ENCODE measurements at regions not wholly inside any gene's neighbourhood (a gene's known extent, or its start where the extent isn't known, plus 50 kb on each side); places are given as distances from the start of the nearest gene placed in this dataset.

DNA sequence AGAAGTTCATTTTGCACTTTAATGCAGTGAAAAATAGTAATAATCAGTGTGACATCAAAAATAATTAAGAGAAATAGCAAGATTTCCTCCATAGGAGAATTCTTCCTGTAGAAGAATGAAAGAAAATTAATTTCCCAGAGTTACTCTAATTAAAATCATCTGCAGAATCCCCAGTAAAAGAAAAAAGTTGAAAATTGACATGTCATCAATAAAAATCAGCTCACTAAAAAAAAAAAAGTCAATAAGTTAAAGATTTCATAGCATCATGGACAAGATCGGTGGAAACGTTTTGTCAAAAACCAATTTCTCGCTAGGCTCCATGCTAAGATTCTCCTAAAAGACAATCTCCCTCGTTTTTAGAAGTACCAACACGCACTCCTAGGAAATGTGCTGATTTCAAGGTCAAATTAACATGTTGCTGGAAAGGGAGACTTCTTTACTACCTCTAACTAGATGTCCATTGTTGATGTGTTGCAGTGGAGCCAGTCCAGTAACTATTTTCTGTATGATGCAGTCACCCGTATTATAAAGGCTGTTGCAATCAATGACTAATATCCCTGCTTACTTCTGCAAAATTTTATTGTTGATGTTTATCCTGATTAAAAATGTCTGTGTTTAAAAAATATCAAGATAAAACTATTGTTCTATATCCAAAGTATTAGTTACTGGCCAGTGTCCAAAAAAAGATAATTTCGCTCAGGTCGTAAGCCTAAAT, 591.9 kb upstream of the MGMT start:
- DNase-seq (ENCODE audit: low read depth in 4 of 4, low spot score in 2 of 4) = no peak

DNA sequence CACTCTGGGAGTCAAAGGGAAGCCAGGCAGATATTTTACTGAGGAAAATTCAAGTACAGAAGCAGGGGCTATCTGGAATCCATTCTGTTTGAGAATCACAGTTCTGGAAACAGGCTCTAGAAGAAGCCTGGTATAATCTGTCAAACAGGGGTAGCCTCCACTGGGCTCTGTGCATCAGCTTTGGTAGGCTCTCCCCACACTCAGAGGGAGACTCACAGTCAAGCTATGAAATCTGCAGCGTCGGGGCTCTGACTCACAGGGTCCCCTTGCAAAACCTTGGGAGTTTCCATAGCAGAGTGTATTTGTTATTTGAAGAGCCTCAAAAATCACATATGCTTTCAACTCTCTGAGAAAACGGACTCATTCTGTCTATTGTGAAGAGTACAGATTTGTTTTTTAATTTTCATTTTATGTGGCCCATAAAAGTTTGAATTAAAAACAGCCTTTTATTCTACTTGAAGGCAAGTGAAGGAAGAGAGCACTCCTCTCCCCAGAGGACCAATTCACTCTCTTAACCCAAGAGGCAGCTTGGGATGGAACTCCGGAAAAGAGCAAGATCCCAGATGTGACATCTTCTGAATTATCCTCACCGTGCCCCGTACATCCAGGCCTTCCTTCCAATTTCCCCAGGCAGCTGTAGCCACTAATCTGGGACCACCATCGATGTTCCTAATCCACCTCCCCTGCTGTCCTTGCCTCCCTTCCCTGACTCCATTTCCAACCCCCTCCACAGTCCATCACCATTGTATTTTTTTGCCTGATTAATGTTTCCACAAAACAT, 590.9 kb upstream of the MGMT start:
- DNase-seq (ENCODE audit: low read depth in 4 of 4, low spot score in 2 of 4) = no peak

DNA sequence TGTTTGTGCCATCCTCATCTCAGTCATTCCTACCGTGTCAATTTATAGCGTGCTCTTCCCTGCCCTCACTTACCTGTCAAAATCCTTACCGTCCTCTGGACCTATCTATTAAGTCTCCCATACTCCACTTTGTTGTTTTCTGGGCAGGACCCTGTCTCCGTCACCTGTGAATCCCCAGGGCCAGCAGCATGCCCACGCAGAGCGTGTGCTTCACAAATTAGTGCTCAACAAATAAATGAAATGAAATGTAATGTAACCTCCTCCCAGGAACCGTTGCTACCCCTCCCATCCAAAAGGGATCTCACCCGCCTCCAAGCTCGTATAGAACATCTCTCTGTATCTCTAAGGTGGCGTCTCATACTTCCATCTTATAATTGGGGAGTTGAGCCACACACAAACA, 589.9 kb upstream of the MGMT start:
- no peak for DNase-seq (ENCODE audit: low read depth in 4 of 4, low spot score in 2 of 4)

DNA sequence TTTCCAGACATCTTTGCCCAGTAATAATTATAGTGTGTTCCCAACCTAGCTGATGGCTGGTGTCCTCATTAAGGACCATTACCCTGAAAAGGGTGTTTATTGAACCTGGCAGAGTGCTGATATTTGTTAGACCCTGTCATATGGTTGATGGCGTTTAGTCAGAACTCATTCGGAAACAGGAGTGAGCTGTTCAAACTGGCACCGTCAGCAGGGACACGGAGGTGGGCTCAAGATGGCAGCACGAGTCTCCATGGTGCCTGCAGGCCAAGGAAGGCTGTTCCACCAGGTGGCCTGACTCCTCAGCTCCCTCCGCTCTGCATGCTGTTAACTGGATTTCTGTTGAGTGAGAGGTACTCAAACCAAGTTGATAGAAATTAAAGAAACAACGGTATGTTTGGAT, 589.1 kb upstream of the MGMT start:
- DNase-seq (ENCODE audit: low read depth in 4 of 4, low spot score in 2 of 4) = no peak

DNA sequence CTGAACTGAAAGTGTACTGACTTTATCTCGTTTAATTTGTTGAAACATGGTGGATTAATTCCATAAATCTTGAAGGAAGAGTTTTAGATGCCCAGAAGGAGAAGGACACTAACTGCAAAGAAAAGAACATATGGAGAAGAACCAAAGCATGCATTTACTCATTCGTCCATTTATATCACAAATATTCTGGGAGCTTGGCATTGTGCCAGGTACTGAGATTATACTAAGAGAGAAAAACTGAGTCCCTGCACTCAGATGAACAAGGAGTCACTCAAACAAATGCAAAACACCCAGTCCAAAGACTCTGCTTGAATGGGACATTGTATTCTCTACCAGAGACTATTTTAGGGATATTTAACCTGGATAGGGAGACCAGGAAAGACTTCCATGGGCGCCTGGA, 588.0 kb upstream of the MGMT start:
- no peak for DNase-seq (ENCODE audit: low read depth in 4 of 4, low spot score in 2 of 4)

DNA sequence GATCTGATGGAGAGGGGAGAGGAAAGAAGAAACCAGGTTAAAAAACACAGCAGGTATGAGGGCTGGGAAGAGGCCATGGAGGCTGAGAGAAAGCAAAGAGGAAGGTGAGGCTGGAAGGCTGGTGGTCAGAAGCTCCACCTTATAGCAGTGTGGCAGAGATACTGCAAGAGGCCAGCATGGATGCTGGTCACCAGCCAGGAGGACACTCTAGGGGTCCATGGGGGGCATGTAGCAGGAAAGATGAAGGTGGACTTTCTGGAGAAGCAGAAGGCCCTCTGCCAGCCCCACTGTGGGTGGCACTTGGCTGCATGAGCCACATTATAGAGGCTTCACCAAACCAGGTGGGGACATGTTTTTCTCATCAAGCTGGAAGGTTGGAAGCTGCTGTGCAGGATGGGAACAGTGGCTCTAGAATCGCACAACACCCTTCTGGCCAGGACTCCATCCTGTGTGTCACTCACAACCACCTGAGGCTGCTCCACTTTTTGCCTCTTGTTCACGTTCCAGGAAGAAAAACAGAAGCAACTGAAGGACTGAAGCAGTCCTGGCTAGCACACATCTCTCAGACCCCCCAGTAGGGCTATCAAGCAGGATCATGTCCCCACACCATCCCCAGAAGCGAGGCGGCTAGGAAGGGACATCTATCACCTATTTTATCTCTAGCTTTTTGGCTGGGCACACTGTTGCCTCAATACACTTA, 587.5 kb upstream of the MGMT start:
- DNase-seq (ENCODE audit: low read depth in 4 of 4, low spot score in 2 of 4) = no peak

DNA sequence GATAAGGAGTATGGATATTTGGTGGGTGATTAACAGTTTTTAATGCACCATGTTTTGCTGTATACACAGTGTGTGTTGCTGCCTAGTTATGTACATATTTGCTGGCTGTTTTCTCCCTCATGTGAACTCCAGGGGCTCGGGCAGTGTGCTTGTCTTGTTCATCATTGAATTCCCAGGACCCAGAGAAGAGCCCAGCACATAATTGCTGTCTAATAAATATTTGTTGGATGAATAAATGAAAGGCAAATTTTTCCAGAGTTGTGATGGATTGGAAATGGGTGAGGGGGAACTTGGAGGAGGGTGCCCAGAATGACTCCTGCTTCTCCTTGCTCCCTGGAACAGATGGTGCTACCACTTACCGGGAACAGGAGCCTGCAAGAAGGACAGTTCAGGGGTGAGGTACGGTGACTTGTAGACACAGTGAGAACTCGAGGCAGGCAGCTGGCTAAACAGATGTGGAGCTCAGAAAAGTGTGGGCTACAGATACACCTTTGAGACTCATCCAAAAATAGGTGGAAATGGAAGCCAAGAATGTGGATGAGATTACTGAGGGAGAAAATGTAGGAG, 586.8 kb upstream of the MGMT start:
- DNase-seq (ENCODE audit: low read depth in 4 of 4, low spot score in 2 of 4) = no peak

DNA sequence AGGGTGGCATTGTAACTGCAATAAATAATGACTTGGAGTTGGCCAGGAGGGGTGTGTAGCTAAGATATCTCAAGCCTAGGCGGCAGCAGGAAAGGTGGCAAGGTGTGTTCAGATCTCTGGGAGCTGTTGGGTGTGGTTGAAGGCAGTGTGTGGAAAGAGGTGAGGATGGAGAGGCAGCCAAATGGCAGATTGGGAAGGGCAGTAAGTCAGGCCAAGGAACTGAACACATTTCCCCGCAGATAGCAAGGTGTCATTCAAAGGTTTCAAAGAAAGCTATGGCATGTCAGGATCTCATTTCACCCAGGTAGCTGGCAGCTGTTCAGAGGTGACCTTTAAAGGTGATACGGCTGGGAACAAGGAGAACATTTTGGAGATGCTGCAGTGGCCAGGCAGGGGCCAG, 586.0 kb upstream of the MGMT start:
- DNase-seq (ENCODE audit: low read depth in 4 of 4, low spot score in 2 of 4) = no peak

DNA sequence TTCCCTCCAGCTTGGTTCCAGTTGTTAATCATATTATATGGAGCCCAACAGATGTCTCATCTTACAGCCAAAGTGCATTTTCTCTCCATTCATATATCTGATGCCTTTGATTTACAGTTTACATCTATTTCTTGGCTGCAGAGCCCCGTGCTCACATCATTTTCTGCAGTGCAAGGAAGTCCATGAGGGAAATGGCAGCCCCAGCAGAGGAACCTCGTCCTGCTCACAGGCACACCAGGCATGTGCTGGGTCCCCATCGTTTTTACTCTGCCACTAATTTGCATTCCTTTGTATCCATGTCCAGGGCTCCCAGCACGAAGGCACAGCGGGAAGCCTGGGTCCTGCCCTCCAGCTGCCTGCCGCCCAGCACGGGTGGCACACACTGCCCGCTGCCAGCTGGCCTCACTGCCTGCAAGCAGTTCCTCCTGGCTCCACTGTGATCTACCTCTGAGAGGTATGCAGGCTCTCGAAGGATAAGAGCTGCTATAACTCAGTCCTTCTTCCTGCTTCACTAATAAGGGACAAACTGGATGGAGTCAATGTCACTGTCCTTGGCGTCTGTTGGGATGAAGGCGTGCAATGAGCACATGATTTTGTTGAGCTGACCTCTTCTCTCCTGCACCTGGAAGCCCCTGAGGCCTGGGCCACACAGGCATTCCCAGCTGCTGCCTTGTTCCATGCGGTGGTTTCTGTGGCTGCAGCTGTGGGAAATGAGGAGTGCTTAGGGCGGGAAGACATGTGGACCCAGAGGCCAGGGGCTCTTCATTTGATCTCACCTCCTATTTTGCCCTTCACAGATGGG, 583.6 kb upstream of the MGMT start:
- DNase-seq (ENCODE audit: low read depth in 4 of 4, low spot score in 2 of 4) = no peak

DNA sequence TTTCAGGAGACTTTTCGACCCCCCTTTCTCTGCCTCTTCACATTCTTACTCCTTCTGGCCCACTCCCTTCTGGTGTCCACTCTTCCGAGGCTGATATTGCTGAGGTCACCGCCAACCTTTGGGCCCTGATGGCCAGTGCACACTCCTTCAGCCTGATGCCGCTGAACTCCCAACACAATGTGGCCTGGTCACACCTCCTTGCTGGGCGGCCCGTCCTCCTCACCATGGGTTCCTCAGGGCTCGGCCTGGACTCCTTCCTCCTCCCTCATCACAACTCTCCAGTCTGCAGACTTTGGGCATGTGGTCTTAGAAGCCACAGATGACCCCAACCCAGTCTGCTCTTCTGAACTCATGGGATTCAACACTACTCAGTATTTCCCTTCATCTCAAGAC, 583.0 kb upstream of the MGMT start:
- no peak for DNase-seq (ENCODE audit: low read depth in 4 of 4, low spot score in 2 of 4)

DNA sequence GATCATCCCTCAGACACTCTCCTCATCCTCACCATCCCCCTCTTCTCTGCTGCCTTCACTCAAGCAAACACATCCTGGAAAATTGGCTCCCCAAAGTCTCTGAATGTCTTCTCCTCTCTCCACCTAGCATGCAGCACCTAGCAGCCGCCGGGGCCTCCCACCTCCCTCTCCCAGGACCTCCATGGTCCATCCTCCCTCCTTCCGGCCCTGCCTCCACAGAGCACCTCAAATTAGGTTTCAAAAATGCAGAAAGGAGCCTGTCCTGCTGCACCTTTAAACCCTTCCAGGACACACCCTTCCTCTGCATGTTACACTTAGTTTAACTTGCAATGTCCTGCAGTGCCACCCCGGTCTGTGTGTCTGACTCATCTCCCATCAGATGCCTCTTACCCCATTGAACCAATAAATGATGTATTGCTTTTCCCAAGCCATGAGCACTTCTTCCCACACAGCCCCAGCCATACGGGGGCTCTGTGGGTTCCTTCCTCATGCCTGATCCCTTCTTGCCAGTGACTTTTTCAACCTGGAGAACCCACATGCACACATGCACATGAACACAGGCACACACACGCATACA, 582.5 kb upstream of the MGMT start:
- no peak for DNase-seq (ENCODE audit: low read depth in 4 of 4, low spot score in 2 of 4)

DNA sequence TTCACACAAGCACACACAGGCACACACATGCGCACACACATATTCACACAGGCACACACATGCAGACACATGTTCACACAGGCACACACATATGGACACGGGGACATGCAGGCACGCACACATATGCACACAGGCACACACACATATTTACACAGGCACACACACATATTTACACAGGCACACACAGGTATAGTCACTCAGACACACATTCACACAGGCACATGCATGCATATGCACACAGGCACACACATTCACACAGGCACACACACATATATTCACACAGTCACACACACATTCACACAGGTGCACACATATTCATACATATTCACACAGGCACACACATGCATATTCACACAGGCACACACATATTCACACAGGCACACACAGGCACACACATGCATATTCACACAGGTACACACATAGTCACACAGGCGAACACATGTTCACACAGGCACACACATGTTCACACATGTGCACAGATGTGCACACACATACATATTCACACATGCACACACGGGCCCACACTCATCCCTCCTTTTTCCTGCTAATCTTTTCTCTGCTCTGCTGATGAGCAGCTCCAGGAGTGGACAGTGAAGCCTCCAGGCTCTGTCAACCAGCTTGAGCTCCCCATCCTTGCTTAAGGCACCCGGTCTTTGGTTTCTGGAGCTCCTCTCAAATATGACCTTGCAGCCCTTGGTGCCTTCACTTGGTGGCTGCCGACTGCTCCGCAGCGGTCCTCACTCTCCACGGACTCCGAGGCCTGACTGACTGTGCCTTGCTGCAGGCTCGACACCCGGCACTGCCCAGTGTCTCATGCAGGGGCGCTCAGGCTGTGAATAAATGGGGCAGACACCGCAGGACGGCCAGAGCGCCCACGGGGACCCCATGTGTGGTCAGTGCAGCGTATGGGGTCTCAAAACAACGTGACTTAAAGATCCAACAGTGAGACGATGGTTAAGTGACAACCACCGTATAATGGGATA, 581.2 kb upstream of the MGMT start:
- DNase-seq (ENCODE audit: low read depth in 4 of 4, low spot score in 2 of 4) = no peak

DNA sequence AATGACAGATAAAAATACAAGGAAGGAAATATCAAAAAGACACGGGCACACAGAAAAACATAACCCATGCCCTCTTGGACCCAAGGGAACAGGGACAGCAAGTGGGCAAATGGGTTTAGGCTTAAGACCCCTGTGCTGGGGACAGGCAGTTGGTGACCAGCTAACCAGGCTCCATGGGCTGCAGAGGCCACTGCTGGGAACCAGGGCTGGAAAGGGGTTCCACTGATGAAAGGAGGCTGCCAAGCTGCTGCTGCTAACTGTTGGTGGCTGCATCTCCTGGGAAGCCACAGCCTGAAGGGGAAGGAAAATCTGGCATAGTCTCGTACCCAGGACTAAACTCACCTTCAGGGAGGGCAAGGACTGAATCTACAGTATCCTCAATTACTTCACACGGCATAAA, 579.2 kb upstream of the MGMT start:
- DNase-seq (ENCODE audit: low read depth in 4 of 4, low spot score in 2 of 4) = no peak

DNA sequence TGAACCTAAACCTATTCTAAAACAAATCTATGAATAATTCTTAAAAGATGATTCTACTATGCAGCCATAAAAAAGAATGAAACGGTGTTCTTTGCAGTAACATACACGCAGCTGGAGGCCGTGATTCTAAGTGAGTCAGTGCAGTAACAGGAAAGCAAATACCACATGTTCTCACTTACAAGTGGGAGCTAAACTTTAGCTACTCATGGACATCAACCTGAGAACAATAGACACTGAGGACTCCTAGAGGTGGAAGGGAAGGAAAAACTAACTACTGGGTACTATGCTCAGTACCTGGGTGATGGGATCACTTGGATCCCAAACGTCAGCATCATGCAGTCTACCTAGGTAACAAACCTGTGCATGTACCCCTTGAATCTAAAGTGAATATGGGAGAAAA, 575.0 kb upstream of the MGMT start:
- no peak for DNase-seq (ENCODE audit: low read depth in 4 of 4, low spot score in 2 of 4)

DNA sequence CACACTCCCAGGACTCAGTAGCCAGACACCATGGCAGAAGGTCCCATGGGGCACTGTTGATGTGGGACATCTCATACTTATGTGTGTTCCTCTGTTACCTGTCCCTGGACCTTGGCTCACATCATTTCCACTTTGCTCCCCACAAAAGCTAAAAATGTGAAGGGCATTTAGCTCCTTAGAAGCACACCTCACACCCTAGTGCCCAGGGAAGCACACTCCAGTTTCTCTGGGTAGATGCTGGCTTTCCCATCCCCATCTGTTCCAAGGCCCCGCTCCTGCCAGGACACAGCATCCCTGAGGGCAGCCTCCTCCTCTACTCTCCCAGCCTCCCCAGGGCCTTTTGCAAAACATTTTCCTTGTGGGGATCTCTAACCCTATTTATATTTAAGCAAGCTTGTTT, 572.4 kb upstream of the MGMT start:
- DNase-seq (ENCODE audit: low read depth in 4 of 4, low spot score in 2 of 4) = no peak

DNA sequence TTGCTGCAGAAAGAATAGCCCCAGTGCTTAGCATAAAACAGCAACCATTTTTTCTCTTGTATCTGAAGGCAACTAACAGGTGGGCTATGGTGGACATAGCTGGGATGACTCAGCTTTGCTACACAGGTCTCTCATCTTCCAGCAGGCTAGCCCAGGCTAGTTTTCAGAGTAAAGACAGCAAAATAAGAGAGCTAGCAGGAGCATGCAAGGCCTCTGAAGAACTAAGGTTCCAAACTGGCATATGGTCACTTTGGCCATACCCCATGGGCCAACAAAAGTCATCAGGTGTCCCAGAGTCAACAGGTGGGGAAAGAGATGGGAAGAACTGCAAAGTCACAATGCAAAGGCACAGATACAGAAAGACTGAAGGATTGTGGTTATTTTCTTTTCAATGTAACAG, 571.6 kb upstream of the MGMT start:
- DNase-seq (ENCODE audit: low read depth in 4 of 4, low spot score in 2 of 4) = no peak

DNA sequence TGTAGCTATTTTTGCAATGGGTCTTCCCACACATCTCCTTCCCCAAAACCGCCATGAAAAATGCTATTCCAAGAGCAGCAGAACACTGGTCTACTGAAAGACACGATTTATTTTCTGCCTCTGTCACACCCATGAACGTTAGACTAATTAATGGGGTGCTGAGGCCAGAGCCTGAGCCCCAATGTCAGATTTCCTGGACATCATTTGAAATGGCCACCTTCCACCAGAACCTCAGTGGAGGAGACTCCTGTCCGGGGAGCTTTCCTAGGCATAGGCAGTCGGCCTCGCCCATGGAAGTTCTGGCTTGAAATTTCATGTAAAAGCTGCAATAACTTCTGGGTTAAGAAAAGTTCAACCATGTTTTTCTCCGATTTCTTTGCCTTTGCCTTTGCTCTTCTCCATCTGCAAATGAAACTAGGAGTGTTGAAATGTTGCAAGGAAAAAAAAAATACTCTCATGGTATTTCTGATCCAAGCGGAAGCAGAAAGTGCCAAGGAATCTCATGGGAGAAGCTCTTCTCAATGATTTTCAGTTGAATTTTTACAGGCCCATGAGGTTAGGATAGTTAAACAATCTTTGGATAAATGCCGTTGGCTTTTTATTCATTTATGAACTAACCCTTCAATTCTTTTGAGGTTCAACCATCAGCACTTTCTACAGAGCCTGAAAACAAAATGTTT, 570.8 kb upstream of the MGMT start:
- no peak for DNase-seq (ENCODE audit: low read depth in 4 of 4, low spot score in 2 of 4)

DNA sequence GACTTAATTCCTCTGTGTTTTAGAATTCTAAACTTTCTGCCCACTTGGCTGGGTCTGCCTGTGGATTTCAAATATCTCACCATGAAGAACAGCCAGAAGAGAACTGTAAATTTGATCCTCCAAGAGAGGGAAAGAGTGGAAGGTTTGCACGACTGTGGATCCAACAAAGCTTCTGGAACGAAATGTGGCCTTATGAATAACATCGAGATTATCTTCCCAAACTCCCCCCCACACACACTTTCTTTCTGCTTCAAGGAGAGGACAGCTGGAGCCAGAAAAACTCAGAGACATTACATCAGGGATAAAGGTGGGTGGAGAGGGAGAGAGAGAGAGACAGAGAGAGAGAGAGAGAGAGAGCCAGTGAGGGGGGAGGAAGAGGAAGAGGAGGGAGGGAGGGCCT, 570.1 kb upstream of the MGMT start:
- no peak for DNase-seq (ENCODE audit: low read depth in 4 of 4, low spot score in 2 of 4)
